ENCODE measurements at regions not wholly inside any gene's neighbourhood (a gene's known extent, or its start where the extent isn't known, plus 50 kb on each side); places are given as distances from the start of the nearest gene placed in this dataset.

DNA sequence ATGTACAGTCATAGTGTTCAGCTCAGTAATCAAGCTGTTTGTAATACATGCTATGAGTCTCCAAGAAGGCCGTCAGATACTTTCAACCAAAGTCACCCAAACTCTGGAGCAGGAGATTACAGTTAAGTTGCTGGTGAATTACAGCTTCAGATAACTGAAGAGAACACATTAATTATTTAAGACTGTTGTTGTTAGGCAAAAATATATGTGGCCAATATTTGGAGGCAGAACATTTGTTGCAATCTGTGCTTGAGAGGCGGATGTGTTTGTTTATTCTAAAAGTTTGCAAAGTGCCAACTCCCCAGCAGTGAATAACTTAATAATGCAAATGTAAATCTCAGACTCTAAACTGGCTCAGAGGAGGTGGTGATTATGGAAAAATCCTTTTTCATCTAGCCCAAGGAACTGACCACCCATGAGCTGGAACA lies 300.7 kb upstream of the TBX3 start:
- no peak for TF ChIP-seq LEF1 (IDR thresholded peaks at IDR 0.05; ENCODE audit: borderline replicate concordance)
- TF ChIP-seq BHLHE40 (IDR thresholded peaks at IDR 0.05; ENCODE audit: borderline replicate concordance) = no peak
- TF ChIP-seq HDGF (IDR thresholded peaks at IDR 0.05; ENCODE audit: borderline replicate concordance) = no peak
- no peak for TF ChIP-seq L3MBTL2 (conservative IDR thresholded peaks at IDR 0.05)
- TF ChIP-seq, protein P1, sequence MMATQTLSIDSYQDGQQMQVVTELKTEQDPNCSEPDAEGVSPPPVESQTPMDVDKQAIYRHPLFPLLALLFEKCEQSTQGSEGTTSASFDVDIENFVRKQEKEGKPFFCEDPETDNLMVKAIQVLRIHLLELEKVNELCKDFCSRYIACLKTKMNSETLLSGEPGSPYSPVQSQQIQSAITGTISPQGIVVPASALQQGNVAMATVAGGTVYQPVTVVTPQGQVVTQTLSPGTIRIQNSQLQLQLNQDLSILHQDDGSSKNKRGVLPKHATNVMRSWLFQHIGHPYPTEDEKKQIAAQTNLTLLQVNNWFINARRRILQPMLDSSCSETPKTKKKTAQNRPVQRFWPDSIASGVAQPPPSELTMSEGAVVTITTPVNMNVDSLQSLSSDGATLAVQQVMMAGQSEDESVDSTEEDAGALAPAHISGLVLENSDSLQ (IDR thresholded peaks at IDR 0.05) = no peak
- no peak for TF ChIP-seq FOXA1 (IDR thresholded peaks at IDR 0.05)
- TF ChIP-seq SUZ12 (IDR thresholded peaks at IDR 0.05) = no peak
- TF ChIP-seq SP1 (IDR thresholded peaks at IDR 0.05) = no peak
- no peak for TF ChIP-seq CTBP1 (IDR thresholded peaks at IDR 0.05; ENCODE audit: borderline replicate concordance)
- TF ChIP-seq ARNT (IDR thresholded peaks at IDR 0.05) = no peak
